Endodermal cell (in vitro differentiated cells): ENCODE measurements at regions not wholly inside any gene's neighbourhood (a gene's known extent, or its start where the extent isn't known, plus 50 kb on each side); places are given as distances from the start of the nearest gene placed in this dataset.
A peak's percentile ranks its signal among the peaks of the same experiment; 100 is the strongest.

Source experiments
- DNase-seq: peaks from one replicate; pipeline ENCODE4 v3.0.0-alpha.2; 2017
- H3K27ac ChIP-seq: 2 replicates; pipeline ENCODE4 v1.5.1; 2013; ENCODE audit warnings: mild to moderate bottlenecking, low read depth, low read length, moderate library complexity
- H3K27me3 ChIP-seq: 2 replicates; pipeline ENCODE4 v1.6.1; 2013; ENCODE audit warnings: mild to moderate bottlenecking, low read length, moderate library complexity; ENCODE audit not compliant: insufficient read depth, control insufficient read depth, poor library complexity, severe bottlenecking
- H3K36me3 ChIP-seq: 2 replicates; pipeline ENCODE4 v1.7.0; 2013; ENCODE audit warnings: mild to moderate bottlenecking, low read length, moderate library complexity; ENCODE audit not compliant: control insufficient read depth, insufficient read depth
- H3K4me1 ChIP-seq: one replicate; pipeline ENCODE4 v1.7.0; 2013; ENCODE audit warnings: low read length; ENCODE audit not compliant: control insufficient read depth, insufficient read depth
- H3K4me3 ChIP-seq: 2 replicates; pipeline ENCODE4 v1.5.1; 2013; ENCODE audit warnings: mild to moderate bottlenecking, low read length, moderate library complexity
- H3K9ac ChIP-seq: 2 replicates; pipeline ENCODE4 v1.6.1; 2013; ENCODE audit warnings: mild to moderate bottlenecking, low read length, moderate library complexity; ENCODE audit not compliant: poor library complexity, severe bottlenecking; ENCODE audit errors: extremely low read depth
- H3K9me3 ChIP-seq: 2 replicates; pipeline ENCODE4 v1.6.1; 2013; ENCODE audit warnings: mild to moderate bottlenecking, low read length, moderate library complexity; ENCODE audit not compliant: control insufficient read depth
- H3K27ac Mint-ChIP-seq: 2 replicates; pipeline ENCODE4 v1.8.0; 2020; ENCODE audit warnings: mixed read lengths
- H3K27me3 Mint-ChIP-seq: 2 replicates; pipeline ENCODE4 v1.8.0; 2021; ENCODE audit warnings: mild to moderate bottlenecking, mixed read lengths; ENCODE audit not compliant: insufficient read depth
- H3K36me3 Mint-ChIP-seq: 2 replicates; pipeline ENCODE4 v1.8.0; 2020; ENCODE audit warnings: low read depth, mixed read lengths
- H3K4me1 Mint-ChIP-seq: 2 replicates; pipeline ENCODE4 v1.8.0; 2020; ENCODE audit warnings: mixed read lengths
- H3K4me3 Mint-ChIP-seq: 2 replicates; pipeline ENCODE4 v1.8.0; 2020; ENCODE audit warnings: mild to moderate bottlenecking, moderate library complexity, mixed read lengths
- H3K9me3 Mint-ChIP-seq: 2 replicates; pipeline ENCODE4 v1.8.0; 2020; ENCODE audit warnings: mild to moderate bottlenecking, mixed read lengths
- CTCF ChIP-seq: fragments of 200-600 bp; sonication (generic); conservative IDR thresholded peaks from 2 replicates; pipeline ENCODE4 v1.5.0; 2021; ENCODE audit warnings: antibody characterized with exemption, mild to moderate bottlenecking
- WGBS, 2 experiments: methylation state at CpG; one replicate each; pipeline versions ENCODE4 v1.1.5 to v1.1.7; 2013; ENCODE audit warnings: missing lambda C conversion rate in 2 of 2, mixed read lengths in 1 of 2; ENCODE audit not compliant: insufficient coverage in 1 of 2, insufficient read length in 1 of 2; 5-methylcytosine and 5-hydroxymethylcytosine counted together

DNA sequence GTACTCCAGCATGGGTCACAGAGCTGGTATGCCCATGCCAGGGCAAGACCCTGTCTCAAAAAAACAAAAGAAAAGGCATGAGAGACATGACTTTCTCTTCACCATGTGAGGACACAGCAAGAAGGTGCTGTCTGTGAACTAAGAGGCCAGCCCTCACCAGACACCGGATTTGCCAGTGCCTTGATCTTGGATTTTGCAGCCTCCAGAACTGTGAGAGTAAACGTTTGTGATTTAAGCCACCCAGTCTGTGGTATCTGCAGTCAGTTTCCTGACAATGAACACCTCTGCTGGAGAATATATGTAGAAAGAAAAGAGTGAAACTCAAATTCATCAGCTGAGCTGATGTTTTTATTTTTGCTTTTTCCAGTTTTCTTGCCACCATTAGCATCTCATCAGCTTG is 166.3 kb upstream of the RAB4A start:
- DNase-seq, result peak; percentile 19

GRCh38 chr1:229105109-229105508 is 165.8 kb upstream of the RAB4A start:
- peaks cover 5% of the 10 kb centered on the region for H3K4me1 ChIP-seq
- Mint-ChIP-seq H3K36me3 (no peaks in the 10 kb centered on the region), H3K4me1 (peaks cover 19% of the 10 kb centered on the region), H3K9me3 (peaks cover 2% of the 10 kb centered on the region), H3K27me3 (no peaks in the 10 kb centered on the region), H3K27ac (no peak overlapping the region), H3K4me3 (no peak overlapping the region)
- no peaks in the 10 kb centered on the region for H3K36me3 ChIP-seq
- 82 to 91% methylated on average over 2 to 3 of the region's 3 CpGs for WGBS, 2 experiments
- no peak overlapping the region for H3K27ac ChIP-seq
- no peak for TF ChIP-seq CTCF
- peaks cover 7% of the 10 kb centered on the region for H3K9me3 ChIP-seq
- H3K4me3 ChIP-seq, result no peak overlapping the region
- peak; percentile 23 for DNase-seq
- no peaks in the 10 kb centered on the region for H3K27me3 ChIP-seq
- H3K9ac ChIP-seq, result no peak overlapping the region

More for the DNA sequence above, 166.3 kb upstream of the RAB4A start:
- WGBS, 2 experiments, result 90 to 96% methylated on average over 2 of the region's 2 CpGs
- no peaks in the 10 kb centered on the region for H3K36me3 ChIP-seq
- Mint-ChIP-seq H3K4me1 (peaks cover 19% of the 10 kb centered on the region), H3K36me3 (no peaks in the 10 kb centered on the region), H3K27ac (no peak overlapping the region), H3K9me3 (peaks cover 2% of the 10 kb centered on the region), H3K4me3 (no peak overlapping the region), H3K27me3 (no peaks in the 10 kb centered on the region)
- no peak overlapping the region for H3K27ac ChIP-seq
- H3K9me3 ChIP-seq, result peaks cover 7% of the 10 kb centered on the region
- no peaks in the 10 kb centered on the region for H3K27me3 ChIP-seq
- no peak for TF ChIP-seq CTCF
- H3K4me3 ChIP-seq, result no peak overlapping the region
- H3K4me1 ChIP-seq, result peaks cover 5% of the 10 kb centered on the region
- H3K9ac ChIP-seq, result no peak overlapping the region

DNA sequence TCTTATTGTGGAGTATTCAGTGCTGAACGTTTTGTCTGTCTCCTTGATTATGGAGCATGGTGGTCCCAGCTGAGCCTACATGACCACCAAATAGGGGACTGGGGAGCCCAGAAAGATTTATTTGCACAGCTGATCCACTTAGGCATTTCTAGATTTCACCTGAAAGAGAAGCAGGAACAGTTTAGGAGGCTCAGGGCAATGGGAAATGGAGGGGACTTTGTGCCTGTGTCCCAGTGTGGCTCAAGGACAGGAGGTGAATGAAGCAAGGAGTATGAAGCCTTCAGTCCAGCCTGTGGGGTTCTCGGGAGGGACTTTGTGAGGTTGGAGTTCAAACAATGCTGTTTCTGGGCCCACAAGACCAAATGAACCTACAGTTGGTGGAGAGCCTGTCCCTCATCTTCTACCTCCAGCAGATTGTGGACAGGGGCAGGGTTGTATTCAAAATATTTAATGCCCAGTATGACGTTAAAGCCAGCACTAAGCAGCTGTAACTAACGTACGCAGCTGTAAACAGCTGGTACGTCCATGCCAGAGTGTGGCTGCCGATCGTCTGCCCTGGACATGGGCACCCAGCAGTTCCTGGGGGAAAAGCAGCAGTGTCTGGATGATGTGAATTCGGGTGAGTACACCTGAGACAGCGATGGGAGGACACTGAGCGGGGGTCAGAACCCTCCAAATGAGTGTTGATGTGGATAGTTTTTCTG is 164.9 kb upstream of the RAB4A start:
- H3K9ac ChIP-seq, result no peak overlapping the region
- no peaks in the 10 kb centered on the region for H3K27me3 Mint-ChIP-seq
- no peak for TF ChIP-seq CTCF
- no peaks in the 10 kb centered on the region for H3K36me3 Mint-ChIP-seq
- peak; percentile 22 for DNase-seq
- 87 to 92% methylated on average over 8 to 11 of the region's 11 CpGs for WGBS, 2 experiments
- peaks cover 2% of the 10 kb centered on the region for H3K9me3 Mint-ChIP-seq
- no peak overlapping the region for H3K4me3 ChIP-seq
- H3K27ac Mint-ChIP-seq, result peak overlapping the region; percentile 0
- H3K4me1 Mint-ChIP-seq, result peaks cover 19% of the 10 kb centered on the region
- peaks cover 7% of the 10 kb centered on the region for H3K9me3 ChIP-seq
- H3K27ac ChIP-seq, result no peak overlapping the region
- no peaks in the 10 kb centered on the region for H3K27me3 ChIP-seq
- H3K4me3 Mint-ChIP-seq, result no peak overlapping the region
- peaks cover 5% of the 10 kb centered on the region for H3K4me1 ChIP-seq
- H3K36me3 ChIP-seq, result no peaks in the 10 kb centered on the region
